ENCODE measurements at regions not wholly inside any gene's neighbourhood (a gene's known extent, or its start where the extent isn't known, plus 50 kb on each side); places are given as distances from the start of the nearest gene placed in this dataset.

GRCh38 chr11:101705972-101706371 lies 122.2 kb upstream of the TRPC6 start:
- TF ChIP-seq, protein P1, sequence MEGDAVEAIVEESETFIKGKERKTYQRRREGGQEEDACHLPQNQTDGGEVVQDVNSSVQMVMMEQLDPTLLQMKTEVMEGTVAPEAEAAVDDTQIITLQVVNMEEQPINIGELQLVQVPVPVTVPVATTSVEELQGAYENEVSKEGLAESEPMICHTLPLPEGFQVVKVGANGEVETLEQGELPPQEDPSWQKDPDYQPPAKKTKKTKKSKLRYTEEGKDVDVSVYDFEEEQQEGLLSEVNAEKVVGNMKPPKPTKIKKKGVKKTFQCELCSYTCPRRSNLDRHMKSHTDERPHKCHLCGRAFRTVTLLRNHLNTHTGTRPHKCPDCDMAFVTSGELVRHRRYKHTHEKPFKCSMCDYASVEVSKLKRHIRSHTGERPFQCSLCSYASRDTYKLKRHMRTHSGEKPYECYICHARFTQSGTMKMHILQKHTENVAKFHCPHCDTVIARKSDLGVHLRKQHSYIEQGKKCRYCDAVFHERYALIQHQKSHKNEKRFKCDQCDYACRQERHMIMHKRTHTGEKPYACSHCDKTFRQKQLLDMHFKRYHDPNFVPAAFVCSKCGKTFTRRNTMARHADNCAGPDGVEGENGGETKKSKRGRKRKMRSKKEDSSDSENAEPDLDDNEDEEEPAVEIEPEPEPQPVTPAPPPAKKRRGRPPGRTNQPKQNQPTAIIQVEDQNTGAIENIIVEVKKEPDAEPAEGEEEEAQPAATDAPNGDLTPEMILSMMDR (IDR thresholded peaks at IDR 0.05; ENCODE audit: extremely low read depth in 1 of 2, insufficient read depth in 1 of 2, low read depth in 1 of 2, low read length in 2 of 2): no peak
- no peak for TF ChIP-seq FOS (IDR thresholded peaks at IDR 0.05; ENCODE audit: borderline replicate concordance, insufficient read depth, low read length)
- TF ChIP-seq POLR2A (IDR thresholded peaks at IDR 0.05; ENCODE audit: low read depth, low read length): no peak
- no peak for TF ChIP-seq POLR2AphosphoS5 (IDR thresholded peaks at IDR 0.05; ENCODE audit: insufficient read depth, low read depth, low read length)

All from endothelial cell of umbilical vein (primary cell).